ENCODE measurements at regions not wholly inside any gene's neighbourhood (a gene's known extent, or its start where the extent isn't known, plus 50 kb on each side); places are given as distances from the start of the nearest gene placed in this dataset.

GRCh38 chr18:49728542-49728941 is 84.8 kb downstream of the ACAA2 start:
- no peak overlapping the region for H3K27ac ChIP-seq (ENCODE audit: low read depth, low read length)
- H3K9me3 ChIP-seq (ENCODE audit: insufficient read depth, low read length) = no peaks in the 10 kb centered on the region
- H3K4me2 ChIP-seq (ENCODE audit: low read depth, low read length, poor library complexity, severe bottlenecking) = no peak overlapping the region
- H3K9ac ChIP-seq (ENCODE audit: low read length) = no peak overlapping the region
- H4K20me1 ChIP-seq (ENCODE audit: low read depth, low read length) = no peaks in the 10 kb centered on the region
- TF ChIP-seq CTCF (IDR thresholded peaks at IDR 0.05; ENCODE audit: insufficient read depth, low read length, poor library complexity, severe bottlenecking) (peak; percentile 58), EZH2phosphoT487 (conservative IDR thresholded peaks at IDR 0.05; ENCODE audit: low read length) (no peak)
- H3K9me2 ChIP-seq (replicated peaks; ENCODE audit: insufficient read depth, low read length) = no peaks in the 10 kb centered on the region
- no peaks in the 10 kb centered on the region for H3F3A ChIP-seq (ENCODE audit: insufficient read depth)
- no peak overlapping the region for H2AFZ ChIP-seq (ENCODE audit: low read depth, low read length, severe bottlenecking)
- H3K4me3 ChIP-seq (ENCODE audit: insufficient read depth, low read length, poor library complexity, severe bottlenecking) = no peak overlapping the region
- H3K79me2 ChIP-seq (ENCODE audit: insufficient read depth, low read length) = no peaks in the 10 kb centered on the region
- H3K36me3 ChIP-seq (ENCODE audit: low read length) = no peaks in the 10 kb centered on the region
- H3K27me3 ChIP-seq (ENCODE audit: low read length) = no peaks in the 10 kb centered on the region

DNA sequence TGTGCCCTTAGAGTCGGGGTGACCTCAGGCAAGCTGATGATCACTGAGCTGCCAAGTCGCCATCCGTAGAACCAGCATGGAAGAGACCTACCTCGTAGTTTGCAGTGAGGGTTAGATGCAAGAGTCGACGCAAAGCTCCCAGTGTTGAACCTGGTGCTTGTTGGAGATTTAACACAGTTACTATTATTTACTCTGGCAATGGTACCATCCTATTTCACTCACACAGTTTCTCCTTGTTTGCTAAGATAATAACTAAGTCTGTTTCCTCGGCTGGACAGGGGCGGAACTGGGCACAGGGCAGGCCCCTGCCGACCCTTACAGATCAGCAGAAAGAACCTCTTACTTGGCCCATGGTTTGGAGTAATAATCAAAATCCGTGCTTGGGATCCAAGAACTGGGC is 85.5 kb downstream of the ACAA2 start:
- Histone ChIP-seq H2AFZ (ENCODE audit: low read depth, low read length, severe bottlenecking) (no peak overlapping the region), H3K4me2 (ENCODE audit: low read depth, low read length, poor library complexity, severe bottlenecking) (no peak overlapping the region), H3K36me3 (ENCODE audit: low read length) (no peaks in the 10 kb centered on the region), H4K20me1 (ENCODE audit: low read depth, low read length) (no peaks in the 10 kb centered on the region), H3K9ac (ENCODE audit: low read length) (no peak overlapping the region), H3K9me3 (ENCODE audit: insufficient read depth, low read length) (no peaks in the 10 kb centered on the region), H3K27ac (ENCODE audit: low read depth, low read length) (no peak overlapping the region), H3K79me2 (ENCODE audit: insufficient read depth, low read length) (no peaks in the 10 kb centered on the region), H3K4me3 (ENCODE audit: insufficient read depth, low read length, poor library complexity, severe bottlenecking) (no peak overlapping the region), H3K9me2 (replicated peaks; ENCODE audit: insufficient read depth, low read length) (no peaks in the 10 kb centered on the region), H3F3A (ENCODE audit: insufficient read depth) (no peaks in the 10 kb centered on the region), H3K27me3 (ENCODE audit: low read length) (no peaks in the 10 kb centered on the region)
- TF ChIP-seq CTCF (IDR thresholded peaks at IDR 0.05; ENCODE audit: insufficient read depth, low read length, poor library complexity, severe bottlenecking) = no peak
- no peak for TF ChIP-seq EZH2phosphoT487 (conservative IDR thresholded peaks at IDR 0.05; ENCODE audit: low read length)

DNA sequence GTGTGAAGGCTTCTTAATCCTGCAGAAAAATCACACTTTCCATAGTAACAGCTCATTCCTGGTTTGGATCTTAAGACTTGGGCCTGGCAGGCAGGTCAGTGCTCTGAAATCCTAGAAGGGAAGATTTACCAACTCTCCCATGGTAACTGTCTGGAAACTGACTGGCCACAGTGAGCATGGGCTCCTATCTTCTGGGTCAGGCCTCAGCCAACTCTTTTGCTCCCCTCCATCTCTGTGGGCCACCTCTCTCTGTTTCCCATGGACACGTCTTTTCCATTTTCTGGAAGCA is 86.7 kb downstream of the ACAA2 start:
- Histone ChIP-seq H3K9me3 (ENCODE audit: insufficient read depth, low read length) (no peaks in the 10 kb centered on the region), H3K9ac (ENCODE audit: low read length) (no peak overlapping the region), H3K27me3 (ENCODE audit: low read length) (no peaks in the 10 kb centered on the region), H3K9me2 (replicated peaks; ENCODE audit: insufficient read depth, low read length) (no peaks in the 10 kb centered on the region), H3K27ac (ENCODE audit: low read depth, low read length) (no peak overlapping the region), H3F3A (ENCODE audit: insufficient read depth) (no peaks in the 10 kb centered on the region), H3K4me3 (ENCODE audit: insufficient read depth, low read length, poor library complexity, severe bottlenecking) (no peak overlapping the region), H2AFZ (ENCODE audit: low read depth, low read length, severe bottlenecking) (no peak overlapping the region), H3K79me2 (ENCODE audit: insufficient read depth, low read length) (no peaks in the 10 kb centered on the region), H3K36me3 (ENCODE audit: low read length) (no peaks in the 10 kb centered on the region), H3K4me2 (ENCODE audit: low read depth, low read length, poor library complexity, severe bottlenecking) (no peak overlapping the region), H4K20me1 (ENCODE audit: low read depth, low read length) (no peaks in the 10 kb centered on the region)
- TF ChIP-seq CTCF (IDR thresholded peaks at IDR 0.05; ENCODE audit: insufficient read depth, low read length, poor library complexity, severe bottlenecking) (no peak), EZH2phosphoT487 (conservative IDR thresholded peaks at IDR 0.05; ENCODE audit: low read length) (no peak)

Data from SU-DHL-6 (cell line).